ENCODE measurements at regions not wholly inside any gene's neighbourhood (a gene's known extent, or its start where the extent isn't known, plus 50 kb on each side); places are given as distances from the start of the nearest gene placed in this dataset.
"Not testable (repeated sequence)": the region's sequence is repeated elsewhere in the genome, so short reads cannot be mapped to it uniquely, and the experiment has no call there.

- DNase-seq = no peak
Observed at GRCh38 chr18:26648509-26649192, 100.3 kb upstream of the KCTD1 start.

- DNase-seq = no peak
Observed at GRCh38 chr18:26646901-26647300, 98.5 kb upstream of the KCTD1 start.

- no peak for DNase-seq
Observed at GRCh38 chr18:26642440-26643348, 94.3 kb upstream of the KCTD1 start.

- DNase-seq = no peak
Observed at GRCh38 chr18:26640541-26640940, 92.2 kb upstream of the KCTD1 start.

GRCh38 chr18:26639149-26639548 is 90.8 kb upstream of the KCTD1 start:
- DNase-seq = no peak

GRCh38 chr18:26637983-26638382 is 89.6 kb upstream of the KCTD1 start:
- DNase-seq = no peak

GRCh38 chr18:26637324-26637723 is 89.0 kb upstream of the KCTD1 start:
- DNase-seq = no peak

- no peak for DNase-seq
Observed at GRCh38 chr18:26635466-26635865, 87.1 kb upstream of the KCTD1 start.

GRCh38 chr18:26634631-26635030 is 86.3 kb upstream of the KCTD1 start:
- no peak for DNase-seq

- DNase-seq = no peak
Observed at GRCh38 chr18:26631135-26631534, 82.8 kb upstream of the KCTD1 start.

- no peak for DNase-seq
Observed at GRCh38 chr18:26630596-26630995, 82.2 kb upstream of the KCTD1 start.

- no peak for DNase-seq
Observed at GRCh38 chr18:26628017-26628416, 79.7 kb upstream of the KCTD1 start.

- DNase-seq = no peak
Observed at GRCh38 chr18:26624443-26624842, 76.1 kb upstream of the KCTD1 start.

- DNase-seq = not testable (repeated sequence)
Observed at GRCh38 chr18:26623314-26623713, 75.0 kb upstream of the KCTD1 start.

GRCh38 chr18:26621161-26622026 is 73.0 kb upstream of the KCTD1 start:
- peak; percentile 34 for DNase-seq

- no peak for DNase-seq
Observed at GRCh38 chr18:26619350-26619749, 71.0 kb upstream of the KCTD1 start.

- no peak for DNase-seq
Observed at GRCh38 chr18:26618135-26618534, 69.8 kb upstream of the KCTD1 start.

- no peak for DNase-seq
Observed at GRCh38 chr18:26617151-26617554, 68.8 kb upstream of the KCTD1 start.

- no peak for DNase-seq
Observed at GRCh38 chr18:26614374-26614773, 66.0 kb upstream of the KCTD1 start.
